Right lobe of liver (tissue), 6 donors: ENCODE measurements at regions not wholly inside any gene's neighbourhood (a gene's known extent, or its start where the extent isn't known, plus 50 kb on each side); places are given as distances from the start of the nearest gene placed in this dataset.

Experiments used
- ATAC-seq, 4 donors: fragments of 200-7000 bp; cut with Tn5 transposase; one replicate each; pipeline ENCODE4 v1.9.1; 2020; ENCODE audit warnings: mild to moderate bottlenecking in 4 of 4, moderate library complexity in 4 of 4
- DNase-seq, 3 donors: peaks; one replicate each; pipeline ENCODE4 v3.0.0-alpha.2; 2020
- H3K27ac ChIP-seq, 3 donors: fragments of 200-600 bp; one replicate each; pipeline ENCODE4 v1.8.0; 2022
- H3K27me3 ChIP-seq, 2 donors: fragments of 200-600 bp; one replicate each; pipeline ENCODE4 v1.8.0; 2022
- H3K36me3 ChIP-seq, 4 donors: fragments of 200-600 bp; sonication (generic) in 1 of 4; one replicate each; pipeline versions ENCODE4 v1.5.1 to v1.8.0; 2017 to 2022; ENCODE audit warnings: control low read depth in 1 of 4
- H3K4me1 ChIP-seq, 4 donors: fragments of 200-600 bp; sonication (generic) in 1 of 4; one replicate each; pipeline versions ENCODE4 v1.5.1 to v1.8.0; 2017 to 2022; ENCODE audit warnings: control low read depth in 1 of 4
- H3K4me3 ChIP-seq, 3 donors: fragments of 200-600 bp; one replicate each; pipeline ENCODE4 v1.8.0; 2022
- H3K9me3 ChIP-seq, 4 donors: fragments of 200-600 bp; sonication (generic) in 1 of 4; one replicate each; pipeline versions ENCODE4 v1.5.1 to v1.8.0; 2017 to 2022; ENCODE audit warnings: control low read depth in 1 of 4
- POLR2A ChIP-seq: fragments of 450-650 bp; IDR thresholded peaks from one replicate; pipeline ENCODE4 v1.6.1; 2017; ENCODE audit warnings: antibody characterized with exemption, mild to moderate bottlenecking
- WGBS: methylation state at CpG from one replicate; pipeline ENCODE4 v1.1.6; 2018; ENCODE audit warnings: low coverage, low lambda C conversion rate; ENCODE audit not compliant: insufficient coverage; ENCODE audit errors: missing lambda C conversion rate; 5-methylcytosine and 5-hydroxymethylcytosine counted together
- intact Hi-C, 2 donors: fragments of 100-400 bp; cut with DNase I; formaldehyde crosslinking; loops; one replicate each; pipeline versions ENCODE4 v1.11.2 to v1.14.1; 2022
- TF ChIP-seq, protein P1 (sequence below), 4 donors: fragments of 200-600 bp in 3 of 4; fragments of 450-650 bp in 1 of 4; IDR thresholded peaks; one replicate each; pipeline versions ENCODE4 v1.5.1 to v1.8.0; 2016 to 2022; ENCODE audit warnings: antibody characterized with exemption in 4 of 4, mild to moderate bottlenecking in 2 of 4
- donor health status: DM: no; HTN: yes; CAD: no.
- donor health status: DM: no; HTN: no; CAD: no.
- donor health status: DM: no; HTN: no; CAD: no.
- donor health status: DM: no; HTN: yes; CAD: no.
- donor health status: DM: no; HTN: yes; CAD: no.

GRCh38 chr4:127134490-127134889 lies 498.3 kb upstream of the INTU start:
- Histone ChIP-seq H3K9me3 (no peaks in the 10 kb centered on the region), H3K27me3 (no peaks in the 10 kb centered on the region), H3K27ac (no peak overlapping the region), H3K4me3 (no peak overlapping the region), H3K36me3 (no peaks in the 10 kb centered on the region), H3K4me1 (no peaks in the 10 kb centered on the region)
- ATAC-seq = no peak
- TF ChIP-seq, protein P1, sequence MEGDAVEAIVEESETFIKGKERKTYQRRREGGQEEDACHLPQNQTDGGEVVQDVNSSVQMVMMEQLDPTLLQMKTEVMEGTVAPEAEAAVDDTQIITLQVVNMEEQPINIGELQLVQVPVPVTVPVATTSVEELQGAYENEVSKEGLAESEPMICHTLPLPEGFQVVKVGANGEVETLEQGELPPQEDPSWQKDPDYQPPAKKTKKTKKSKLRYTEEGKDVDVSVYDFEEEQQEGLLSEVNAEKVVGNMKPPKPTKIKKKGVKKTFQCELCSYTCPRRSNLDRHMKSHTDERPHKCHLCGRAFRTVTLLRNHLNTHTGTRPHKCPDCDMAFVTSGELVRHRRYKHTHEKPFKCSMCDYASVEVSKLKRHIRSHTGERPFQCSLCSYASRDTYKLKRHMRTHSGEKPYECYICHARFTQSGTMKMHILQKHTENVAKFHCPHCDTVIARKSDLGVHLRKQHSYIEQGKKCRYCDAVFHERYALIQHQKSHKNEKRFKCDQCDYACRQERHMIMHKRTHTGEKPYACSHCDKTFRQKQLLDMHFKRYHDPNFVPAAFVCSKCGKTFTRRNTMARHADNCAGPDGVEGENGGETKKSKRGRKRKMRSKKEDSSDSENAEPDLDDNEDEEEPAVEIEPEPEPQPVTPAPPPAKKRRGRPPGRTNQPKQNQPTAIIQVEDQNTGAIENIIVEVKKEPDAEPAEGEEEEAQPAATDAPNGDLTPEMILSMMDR (IDR thresholded peaks at IDR 0.05) = no peak
- no peak for TF ChIP-seq POLR2A
- 6% methylated on average over 2 of the region's 2 CpGs for WGBS
- DNase-seq = no peak
- intact Hi-C loops = no loop called here

DNA sequence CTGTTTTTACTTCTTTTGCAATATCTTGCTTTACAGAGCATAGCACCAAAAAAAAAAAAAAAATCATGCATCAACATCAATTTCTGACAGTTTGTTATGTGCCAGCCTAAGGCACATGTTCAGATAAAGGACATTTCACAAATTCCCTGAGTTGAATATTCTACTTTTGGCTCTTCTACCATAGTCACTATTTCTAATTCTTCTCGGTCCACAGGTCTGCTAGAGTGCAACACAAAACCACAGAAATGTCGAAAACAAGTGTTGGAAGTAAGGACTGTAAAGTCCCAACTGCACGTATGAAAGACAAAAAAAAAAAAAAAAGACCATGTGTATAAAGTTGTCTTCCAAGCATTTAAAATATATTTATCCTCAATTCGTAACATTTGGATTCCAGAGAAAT lies 494.2 kb upstream of the INTU start:
- H3K9me3 ChIP-seq = no peaks in the 10 kb centered on the region
- DNase-seq (no peak), ATAC-seq (no peak)
- TF ChIP-seq, protein P1 (IDR thresholded peaks at IDR 0.05) = no peak
- TF ChIP-seq POLR2A = no peak
- no peaks in the 10 kb centered on the region for H3K27me3 ChIP-seq
- H3K4me1 ChIP-seq = no peaks in the 10 kb centered on the region
- no peaks in the 10 kb centered on the region for H3K36me3 ChIP-seq
- intact Hi-C loops = no loop called here
- H3K4me3 ChIP-seq = no peak overlapping the region
- WGBS = 48% methylated on average over 4 of the region's 4 CpGs
- H3K27ac ChIP-seq = no peak overlapping the region

DNA sequence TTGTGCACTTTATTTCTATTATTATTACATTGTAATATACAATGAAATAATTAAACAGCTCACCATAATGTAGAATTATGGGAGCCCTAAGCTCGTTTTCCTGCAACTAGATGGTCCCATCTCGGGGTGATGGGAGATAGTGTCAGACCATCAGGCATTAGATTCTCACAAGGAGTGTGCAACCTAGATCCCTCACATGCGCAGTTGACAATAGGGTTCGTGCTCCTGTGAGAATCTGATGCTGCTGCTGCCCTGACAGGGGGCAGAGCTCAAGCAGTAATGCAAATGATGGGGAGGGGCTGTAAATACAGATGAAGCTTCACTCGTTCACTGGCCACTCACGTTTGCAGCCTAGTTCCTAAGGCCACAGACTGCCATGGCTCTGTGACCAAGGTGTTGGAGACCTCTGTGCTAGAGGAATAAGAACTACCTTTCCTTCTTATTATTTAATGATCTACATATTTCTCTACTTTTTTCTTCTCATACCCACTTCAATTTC lies 492.9 kb upstream of the INTU start:
- TF ChIP-seq, protein P1 (IDR thresholded peaks at IDR 0.05) = no peak
- TF ChIP-seq POLR2A = no peak
- Histone ChIP-seq H3K9me3 (no peaks in the 10 kb centered on the region), H3K4me1 (no peaks in the 10 kb centered on the region), H3K27me3 (no peaks in the 10 kb centered on the region), H3K27ac (no peak overlapping the region), H3K4me3 (no peak overlapping the region), H3K36me3 (no peaks in the 10 kb centered on the region)
- no peak for DNase-seq
- no peak for ATAC-seq
- 19% methylated on average over 4 of the region's 6 CpGs for WGBS
- intact Hi-C loops = no loop called here

DNA sequence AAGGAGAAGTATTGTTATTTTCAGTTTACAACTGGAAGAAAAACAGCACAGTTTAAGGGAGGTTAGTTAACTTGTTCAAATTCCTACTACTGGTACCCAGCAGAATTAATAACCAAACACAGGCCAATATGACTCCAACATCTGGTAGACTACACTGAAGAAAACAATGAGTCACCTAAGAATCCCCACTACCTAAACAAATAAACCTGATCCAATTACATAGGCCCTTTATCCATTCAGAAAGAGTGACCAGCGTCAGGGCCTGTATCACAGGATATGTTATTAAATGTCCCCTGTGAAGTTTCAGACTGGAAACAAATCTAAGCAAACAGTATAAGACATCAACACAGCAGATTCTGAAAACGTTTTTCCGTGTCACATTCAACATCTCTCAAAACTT lies 492.5 kb upstream of the INTU start:
- DNase-seq (no peak), ATAC-seq (no peak)
- Histone ChIP-seq H3K4me3 (no peak overlapping the region), H3K27ac (no peak overlapping the region), H3K36me3 (no peaks in the 10 kb centered on the region), H3K4me1 (no peaks in the 10 kb centered on the region), H3K27me3 (no peaks in the 10 kb centered on the region), H3K9me3 (no peaks in the 10 kb centered on the region)
- no peak for TF ChIP-seq POLR2A
- TF ChIP-seq, protein P1 (IDR thresholded peaks at IDR 0.05) = no peak
- intact Hi-C loops = no loop called here
- WGBS = 51% methylated on average over 3 of the region's 3 CpGs

DNA sequence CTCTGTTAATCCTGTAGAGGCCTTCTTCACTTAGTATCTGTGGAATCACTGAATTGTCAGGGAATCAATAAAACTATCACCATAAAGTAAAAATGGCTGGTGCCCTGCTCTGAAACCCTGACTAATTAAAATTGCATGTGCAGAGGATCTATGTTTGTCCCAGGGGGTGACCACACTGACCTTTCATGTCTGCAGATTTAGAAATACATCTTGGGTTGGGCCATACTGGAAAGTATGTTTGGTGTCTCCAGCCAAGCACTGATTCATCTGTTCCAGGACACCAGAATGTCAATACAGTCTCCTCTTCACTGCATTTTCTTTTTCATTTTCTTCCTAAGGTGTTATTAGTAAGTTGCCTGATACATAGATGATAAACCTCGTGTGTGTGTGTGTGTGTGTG lies 490.9 kb upstream of the INTU start:
- H3K27me3 ChIP-seq = no peaks in the 10 kb centered on the region
- H3K4me3 ChIP-seq = no peak overlapping the region
- H3K4me1 ChIP-seq = no peaks in the 10 kb centered on the region
- intact Hi-C loops = no loop called here
- no peak overlapping the region for H3K27ac ChIP-seq
- 13% methylated on average over 1 of the region's 1 CpG for WGBS
- no peak for DNase-seq
- TF ChIP-seq, protein P1 (IDR thresholded peaks at IDR 0.05) = no peak
- H3K36me3 ChIP-seq = no peaks in the 10 kb centered on the region
- H3K9me3 ChIP-seq = no peaks in the 10 kb centered on the region
- no peak for ATAC-seq
